GM13977 (cell line): ENCODE measurements at regions not wholly inside any gene's neighbourhood (a gene's known extent, or its start where the extent isn't known, plus 50 kb on each side); places are given as distances from the start of the nearest gene placed in this dataset.

Source experiments
- DNase-seq: peaks from one replicate; pipeline ENCODE4 v3.0.0; 2012; ENCODE audit warnings: low spot score
- CTCF ChIP-seq: IDR thresholded peaks from 2 replicates; pipeline ENCODE4 v1.5.1; 2012; ENCODE audit warnings: mild to moderate bottlenecking, control low read depth; ENCODE audit not compliant: insufficient read depth; ENCODE audit errors: extremely low read depth, missing control alignments
- in situ Hi-C: fragments of 300-500 bp; cut with MboI; formaldehyde crosslinking; loops from one replicate; pipeline ENCODE4 v1.12.0; 2022; ENCODE audit warnings: low sequenced_read_pairs, low pct_unique_long_range_greater_than_20kb, mixed read lengths, inconsistent platforms; ENCODE audit not compliant: unreplicated experiment

GRCh38 chr4:33512397-33512796 is 2731.9 kb downstream of the ARAP2 start:
- no peak for TF ChIP-seq CTCF
- in situ Hi-C loops: no loop called here
- DNase-seq: no peak

DNA sequence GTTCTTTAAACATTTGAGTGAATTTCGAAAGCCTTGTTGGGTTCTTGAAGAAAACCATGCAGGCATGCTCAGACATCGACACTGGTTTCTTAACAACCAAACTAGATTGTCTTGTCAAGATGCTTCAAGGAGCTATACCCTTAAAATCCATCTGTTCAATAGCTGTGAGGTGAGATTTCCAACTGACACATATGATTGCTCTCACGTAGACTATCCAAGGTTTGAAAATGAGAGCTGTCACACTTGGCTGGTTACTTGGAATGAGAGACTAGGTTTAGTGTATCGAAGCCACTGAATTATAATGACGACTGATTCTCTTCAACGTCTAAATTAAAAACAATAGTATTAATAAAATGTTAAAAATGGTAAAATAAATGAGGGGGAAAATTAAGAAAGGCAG is 2725.5 kb downstream of the ARAP2 start:
- no peak for DNase-seq
- no peak for TF ChIP-seq CTCF
- in situ Hi-C loops: no loop called here

DNA sequence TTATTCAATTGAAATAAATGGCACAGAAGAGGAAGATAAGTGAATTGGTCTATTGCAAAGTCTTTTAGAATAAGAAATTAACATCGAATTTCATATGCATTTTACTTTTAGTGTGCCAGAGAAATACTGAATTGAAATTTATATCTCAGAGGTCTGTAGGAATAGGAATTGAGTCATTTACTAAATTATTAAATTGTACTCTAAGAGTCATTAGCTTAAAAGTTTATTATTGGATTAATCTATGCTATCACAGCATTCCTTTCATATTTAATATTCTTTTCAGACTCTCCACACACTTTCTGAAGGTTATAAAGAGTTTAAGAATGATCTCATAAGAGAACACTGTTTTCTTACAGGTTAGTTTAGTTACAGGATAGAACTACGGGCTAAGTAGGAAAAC is 2711.5 kb downstream of the ARAP2 start:
- DNase-seq: no peak
- TF ChIP-seq CTCF: no peak
- in situ Hi-C loops: no loop called here

GRCh38 chr4:33536898-33537297 is 2707.4 kb downstream of the ARAP2 start:
- in situ Hi-C loops: no loop called here

GRCh38 chr4:33537527-33537926 is 2706.8 kb downstream of the ARAP2 start:
- TF ChIP-seq CTCF: no peak
- in situ Hi-C loops: no loop called here
- no peak for DNase-seq

More at GRCh38 chr4:33536898-33537297, 2707.4 kb downstream of the ARAP2 start:
- no peak for TF ChIP-seq CTCF
- no peak for DNase-seq

DNA sequence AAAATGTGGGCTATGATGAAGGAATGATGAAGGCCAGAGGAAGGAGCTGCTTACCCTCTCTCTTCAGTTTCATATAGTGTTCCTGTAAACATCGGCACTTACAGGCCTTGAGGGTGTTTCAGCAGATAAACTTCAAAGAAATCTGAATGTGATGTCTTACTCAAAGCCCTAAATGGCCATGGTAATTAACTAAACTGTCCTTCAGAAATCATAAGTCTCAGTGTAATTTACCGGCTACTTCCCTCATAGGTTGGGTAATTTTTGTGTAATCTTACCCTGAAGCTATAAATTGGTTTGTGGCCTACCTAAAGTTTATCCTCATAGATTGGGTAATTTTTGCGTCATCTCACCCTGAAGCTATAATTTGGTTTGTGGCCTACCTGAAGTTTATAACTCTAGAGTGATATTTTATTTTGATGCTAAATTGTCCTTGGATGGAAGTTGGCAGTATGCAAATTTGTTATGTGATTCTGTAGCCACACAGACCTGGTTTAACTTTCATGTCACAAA is 2700.3 kb downstream of the ARAP2 start:
- DNase-seq: no peak
- TF ChIP-seq CTCF: no peak
- in situ Hi-C loops: no loop called here

GRCh38 chr4:33551244-33551643 is 2693.1 kb downstream of the ARAP2 start:
- no peak for TF ChIP-seq CTCF
- no peak for DNase-seq
- in situ Hi-C loops: no loop called here
